ENCODE measurements at regions not wholly inside any gene's neighbourhood (a gene's known extent, or its start where the extent isn't known, plus 50 kb on each side); places are given as distances from the start of the nearest gene placed in this dataset.
"Not testable (repeated sequence)": the region's sequence is repeated elsewhere in the genome, so short reads cannot be mapped to it uniquely, and the experiment has no call there.

DNA sequence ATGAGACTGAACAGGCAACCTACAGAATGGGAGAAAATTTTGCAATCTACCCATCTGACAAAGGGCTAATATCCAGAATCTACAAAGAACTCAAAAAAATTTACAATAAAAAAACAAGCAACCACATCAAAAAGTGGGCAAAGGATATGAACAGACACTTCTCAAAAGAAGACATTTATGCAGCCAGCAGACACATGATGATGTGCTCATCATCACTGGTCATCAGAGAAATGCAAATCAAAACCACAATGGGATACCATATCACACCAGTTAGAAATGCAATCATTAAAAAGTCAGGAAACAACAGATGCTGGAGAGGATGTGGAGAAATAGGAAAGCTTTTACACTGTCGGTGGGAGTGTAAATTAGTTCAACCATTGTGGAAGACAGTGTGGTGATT lies 51.7 kb upstream of the PAXBP1 start:
- H3K27me3 Mint-ChIP-seq; H3K4me1 Mint-ChIP-seq (ENCODE audit: low read depth); DNase-seq (ENCODE audit: low spot score, unreplicated experiment); H3K9me3 Mint-ChIP-seq (ENCODE audit: low read depth); H3K36me3 Mint-ChIP-seq (ENCODE audit: insufficient read depth); H3K27ac Mint-ChIP-seq; H3K4me3 Mint-ChIP-seq (ENCODE audit: low read depth): not testable (repeated sequence)

- no peak overlapping the region for H3K27ac Mint-ChIP-seq
- DNase-seq (ENCODE audit: low spot score, unreplicated experiment) = no peak
- no peaks in the 10 kb centered on the region for H3K36me3 Mint-ChIP-seq (ENCODE audit: insufficient read depth)
- TF ChIP-seq, protein P1, sequence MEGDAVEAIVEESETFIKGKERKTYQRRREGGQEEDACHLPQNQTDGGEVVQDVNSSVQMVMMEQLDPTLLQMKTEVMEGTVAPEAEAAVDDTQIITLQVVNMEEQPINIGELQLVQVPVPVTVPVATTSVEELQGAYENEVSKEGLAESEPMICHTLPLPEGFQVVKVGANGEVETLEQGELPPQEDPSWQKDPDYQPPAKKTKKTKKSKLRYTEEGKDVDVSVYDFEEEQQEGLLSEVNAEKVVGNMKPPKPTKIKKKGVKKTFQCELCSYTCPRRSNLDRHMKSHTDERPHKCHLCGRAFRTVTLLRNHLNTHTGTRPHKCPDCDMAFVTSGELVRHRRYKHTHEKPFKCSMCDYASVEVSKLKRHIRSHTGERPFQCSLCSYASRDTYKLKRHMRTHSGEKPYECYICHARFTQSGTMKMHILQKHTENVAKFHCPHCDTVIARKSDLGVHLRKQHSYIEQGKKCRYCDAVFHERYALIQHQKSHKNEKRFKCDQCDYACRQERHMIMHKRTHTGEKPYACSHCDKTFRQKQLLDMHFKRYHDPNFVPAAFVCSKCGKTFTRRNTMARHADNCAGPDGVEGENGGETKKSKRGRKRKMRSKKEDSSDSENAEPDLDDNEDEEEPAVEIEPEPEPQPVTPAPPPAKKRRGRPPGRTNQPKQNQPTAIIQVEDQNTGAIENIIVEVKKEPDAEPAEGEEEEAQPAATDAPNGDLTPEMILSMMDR (IDR thresholded peaks at IDR 0.05; ENCODE audit: unreplicated experiment) = no peak
- no peaks in the 10 kb centered on the region for H3K9me3 Mint-ChIP-seq (ENCODE audit: low read depth)
- no peaks in the 10 kb centered on the region for H3K27me3 Mint-ChIP-seq
- H3K4me1 Mint-ChIP-seq (ENCODE audit: low read depth) = peaks cover 3% of the 10 kb centered on the region
- no peak overlapping the region for H3K4me3 Mint-ChIP-seq (ENCODE audit: low read depth)
Observed at GRCh38 chr21:32824950-32825349, 53.4 kb upstream of the PAXBP1 start.

DNA sequence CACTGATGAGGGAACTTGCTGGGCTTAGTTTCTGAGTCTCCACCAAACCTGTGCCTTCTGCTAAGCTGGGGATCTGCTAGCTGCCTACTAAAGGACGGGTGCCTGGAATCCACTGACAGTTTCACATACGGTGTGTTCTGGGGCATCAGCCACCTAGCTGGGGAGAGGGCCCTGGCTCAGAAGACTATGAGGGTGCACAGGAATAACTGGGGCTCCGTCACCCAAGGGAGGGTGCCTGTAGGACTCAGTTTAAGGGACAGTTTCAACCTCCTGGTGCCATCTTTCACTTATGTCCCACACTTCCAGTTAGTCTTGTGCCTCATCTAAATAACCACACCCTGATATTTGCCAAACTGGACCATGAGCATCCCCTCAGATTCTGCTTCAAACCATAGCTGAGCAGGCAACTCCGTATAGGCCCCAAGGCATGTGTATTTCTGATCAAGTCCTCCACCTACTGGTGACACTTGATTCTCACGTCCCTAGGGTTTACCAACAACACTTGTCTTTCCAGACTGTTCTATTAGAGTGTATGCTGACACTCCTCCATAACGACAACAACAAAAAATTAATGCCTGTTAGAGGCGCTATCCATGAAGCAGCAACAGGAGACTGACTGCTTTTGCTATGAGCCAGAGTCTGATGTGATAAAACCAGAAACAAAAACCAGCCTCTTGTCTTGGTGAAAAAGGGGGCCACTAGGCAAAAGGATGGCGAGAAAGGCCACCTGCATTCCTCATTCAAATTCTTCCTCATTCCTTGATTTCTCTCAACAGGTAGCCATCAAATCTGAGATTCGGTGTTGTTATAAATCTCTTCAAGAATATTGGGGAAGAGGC lies 55.0 kb upstream of the PAXBP1 start:
- Mint-ChIP-seq H3K27ac (peak overlapping the region; percentile 90), H3K4me3 (ENCODE audit: low read depth) (no peak overlapping the region), H3K4me1 (ENCODE audit: low read depth) (peaks cover 3% of the 10 kb centered on the region), H3K9me3 (ENCODE audit: low read depth) (no peaks in the 10 kb centered on the region), H3K27me3 (no peaks in the 10 kb centered on the region), H3K36me3 (ENCODE audit: insufficient read depth) (no peaks in the 10 kb centered on the region)
- DNase-seq (ENCODE audit: low spot score, unreplicated experiment) = no peak
- TF ChIP-seq, protein P1 (IDR thresholded peaks at IDR 0.05; ENCODE audit: unreplicated experiment) = peak; percentile 69

DNA sequence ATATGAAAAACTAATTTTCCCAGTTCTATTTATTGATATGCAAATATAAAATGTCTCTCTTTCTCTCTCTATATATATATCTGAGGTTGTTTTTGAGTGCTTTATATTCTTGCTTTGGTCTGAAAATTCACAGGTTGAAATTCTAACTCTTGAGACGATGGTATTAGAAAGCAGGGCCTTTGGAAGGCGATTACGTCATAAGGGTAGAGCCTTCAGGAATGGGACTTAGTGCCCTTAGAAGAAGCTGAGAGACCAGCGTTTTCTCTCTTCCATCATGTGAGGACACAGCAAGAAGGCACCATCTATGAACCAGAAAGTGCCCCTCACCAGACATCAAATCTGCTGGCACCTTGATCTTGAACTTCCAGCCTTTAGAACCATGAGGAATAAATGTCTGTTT lies 57.4 kb upstream of the PAXBP1 start:
- no peaks in the 10 kb centered on the region for H3K9me3 Mint-ChIP-seq (ENCODE audit: low read depth)
- H3K4me1 Mint-ChIP-seq (ENCODE audit: low read depth) = peaks cover 3% of the 10 kb centered on the region
- DNase-seq (ENCODE audit: low spot score, unreplicated experiment) = no peak
- H3K4me3 Mint-ChIP-seq (ENCODE audit: low read depth) = no peak overlapping the region
- no peak overlapping the region for H3K27ac Mint-ChIP-seq
- H3K27me3 Mint-ChIP-seq = no peaks in the 10 kb centered on the region
- TF ChIP-seq, protein P1 (IDR thresholded peaks at IDR 0.05; ENCODE audit: unreplicated experiment) = no peak
- H3K36me3 Mint-ChIP-seq (ENCODE audit: insufficient read depth) = no peaks in the 10 kb centered on the region

GRCh38 chr21:32829504-32829903 lies 57.9 kb upstream of the PAXBP1 start:
- Mint-ChIP-seq H3K4me3 (ENCODE audit: low read depth) (no peak overlapping the region), H3K36me3 (ENCODE audit: insufficient read depth) (no peaks in the 10 kb centered on the region), H3K4me1 (ENCODE audit: low read depth) (peaks cover 3% of the 10 kb centered on the region), H3K27ac (no peak overlapping the region), H3K9me3 (ENCODE audit: low read depth) (no peaks in the 10 kb centered on the region), H3K27me3 (no peaks in the 10 kb centered on the region)
- TF ChIP-seq, protein P1 (IDR thresholded peaks at IDR 0.05; ENCODE audit: unreplicated experiment) = no peak
- DNase-seq (ENCODE audit: low spot score, unreplicated experiment) = no peak

DNA sequence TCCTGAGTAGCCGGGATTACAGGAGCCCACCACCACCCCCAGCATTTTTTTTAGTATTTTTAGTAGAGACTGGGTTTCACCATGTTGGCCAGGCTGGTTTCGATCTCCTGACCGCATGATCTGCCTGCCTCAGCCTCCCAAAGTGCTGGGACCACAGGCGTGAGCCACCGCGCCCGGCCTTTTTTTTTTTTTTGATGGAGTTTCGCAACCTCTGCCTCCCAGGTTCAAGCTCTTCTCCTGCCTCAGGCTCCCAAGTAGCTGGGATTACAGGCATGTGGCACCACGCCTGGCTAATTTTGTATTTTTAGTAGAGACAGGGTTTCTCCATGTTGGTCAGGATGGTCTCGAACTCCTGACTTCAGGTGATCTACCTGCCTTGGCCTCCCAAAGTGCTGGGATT lies 60.2 kb upstream of the PAXBP1 start:
- not testable (repeated sequence) for H3K27me3 Mint-ChIP-seq

More for the DNA sequence above, 60.2 kb upstream of the PAXBP1 start:
- not testable (repeated sequence) for H3K27ac Mint-ChIP-seq; H3K4me3 Mint-ChIP-seq (ENCODE audit: low read depth); H3K36me3 Mint-ChIP-seq (ENCODE audit: insufficient read depth); H3K9me3 Mint-ChIP-seq (ENCODE audit: low read depth); H3K4me1 Mint-ChIP-seq (ENCODE audit: low read depth); DNase-seq (ENCODE audit: low spot score, unreplicated experiment)

All from progenitor cell of endocrine pancreas (in vitro differentiated cells).